ENCODE measurements at regions not wholly inside any gene's neighbourhood (a gene's known extent, or its start where the extent isn't known, plus 50 kb on each side); places are given as distances from the start of the nearest gene placed in this dataset.

GRCh38 chr9:107175816-107176435 is 107.2 kb upstream of the RAD23B start:
- H3K27me3 ChIP-seq: no peaks in the 10 kb centered on the region
- intact Hi-C loops (cut with DNase I): loop anchor here (10.0 kb wide), 1 partner anchor 151 kb away; no protein-coding TSS in a partner anchor
- no peak overlapping the region for H3K4me3 ChIP-seq
- peaks cover 7 to 29% (median 17%) of the 10 kb centered on the region in 4 donors for H3K4me1 ChIP-seq
- 82% methylated on average over 6 of the region's 7 CpGs for WGBS
- DNase-seq (ENCODE audit: extremely low spot score): peak; percentile 68
- TF ChIP-seq POLR2A (IDR thresholded peaks at IDR 0.05; ENCODE audit: low read depth): no peak
- no peak for TF ChIP-seq POLR2AphosphoS5 (IDR thresholded peaks at IDR 0.05)
- TF ChIP-seq CTCF (IDR thresholded peaks at IDR 0.05): no peak
- no peak for TF ChIP-seq EP300 (IDR thresholded peaks at IDR 0.05)
- H3K27ac ChIP-seq (replicated peaks in 1 of 4): no peak overlapping the region
- no peaks in the 10 kb centered on the region for H3K36me3 ChIP-seq
- H3K9me3 ChIP-seq: no peaks in the 10 kb centered on the region

- no peak for DNase-seq (ENCODE audit: extremely low spot score)
These were observed 106.5 kb upstream of the RAD23B start for GRCh38 chr9:107176436-107177151.

GRCh38 chr9:107177243-107177839 is 105.7 kb upstream of the RAD23B start:
- TF ChIP-seq POLR2AphosphoS5 (IDR thresholded peaks at IDR 0.05): no peak
- TF ChIP-seq POLR2A (IDR thresholded peaks at IDR 0.05; ENCODE audit: low read depth): no peak
- no peak for TF ChIP-seq EP300 (IDR thresholded peaks at IDR 0.05)
- no peak for TF ChIP-seq CTCF (IDR thresholded peaks at IDR 0.05)
- intact Hi-C loops (cut with DNase I): loop anchor here (10.0 kb wide), 1 partner anchor 153 kb away; no protein-coding TSS in a partner anchor
- H3K4me3 ChIP-seq: no peak overlapping the region
- H3K27me3 ChIP-seq: no peaks in the 10 kb centered on the region
- peaks cover 0 to 6% (median 0%) of the 10 kb centered on the region in 4 donors for H3K9me3 ChIP-seq
- 79% methylated on average over 7 of the region's 7 CpGs for WGBS
- H3K36me3 ChIP-seq: no peaks in the 10 kb centered on the region
- H3K4me1 ChIP-seq: peaks cover 7 to 29% (median 17%) of the 10 kb centered on the region in 4 donors
- peak overlapping the region in 2 of 4 donors; percentile 3 to 5 for H3K27ac ChIP-seq (replicated peaks in 1 of 4)
- peak; percentile 86 for DNase-seq (ENCODE audit: extremely low spot score)

More at GRCh38 chr9:107176436-107177151, 106.5 kb upstream of the RAD23B start:
- no peak for TF ChIP-seq POLR2AphosphoS5 (IDR thresholded peaks at IDR 0.05)
- no peak for TF ChIP-seq CTCF (IDR thresholded peaks at IDR 0.05)
- TF ChIP-seq POLR2A (IDR thresholded peaks at IDR 0.05; ENCODE audit: low read depth): no peak
- no peak for TF ChIP-seq EP300 (IDR thresholded peaks at IDR 0.05)
- 67% methylated on average over 12 of the region's 12 CpGs for WGBS
- H3K9me3 ChIP-seq: no peaks in the 10 kb centered on the region
- peak overlapping the region in 2 of 4 donors; percentile 3 to 5 for H3K27ac ChIP-seq (replicated peaks in 1 of 4)
- H3K36me3 ChIP-seq: no peaks in the 10 kb centered on the region
- no peak overlapping the region for H3K4me3 ChIP-seq
- H3K27me3 ChIP-seq: no peaks in the 10 kb centered on the region
- H3K4me1 ChIP-seq: peaks cover 7 to 29% (median 17%) of the 10 kb centered on the region in 4 donors
- intact Hi-C loops (cut with DNase I): loop anchor here (10.0 kb wide), 1 partner anchor 152 kb away; no protein-coding TSS in a partner anchor

GRCh38 chr9:107177857-107178256 is 105.2 kb upstream of the RAD23B start:
- H3K4me3 ChIP-seq: no peak overlapping the region
- H3K4me1 ChIP-seq: peaks cover 7 to 29% (median 17%) of the 10 kb centered on the region in 4 donors
- H3K27ac ChIP-seq (replicated peaks in 1 of 4): no peak overlapping the region
- WGBS: 95% methylated on average over 5 of the region's 5 CpGs
- no peaks in the 10 kb centered on the region for H3K27me3 ChIP-seq
- intact Hi-C loops (cut with DNase I): loop anchor here (10.0 kb wide), 1 partner anchor 153 kb away; no protein-coding TSS in a partner anchor
- H3K9me3 ChIP-seq: peaks cover 0 to 9% (median 0%) of the 10 kb centered on the region in 4 donors
- H3K36me3 ChIP-seq: no peaks in the 10 kb centered on the region
- TF ChIP-seq CTCF (IDR thresholded peaks at IDR 0.05) (no peak), POLR2A (IDR thresholded peaks at IDR 0.05; ENCODE audit: low read depth) (no peak), POLR2AphosphoS5 (IDR thresholded peaks at IDR 0.05) (no peak), EP300 (IDR thresholded peaks at IDR 0.05) (no peak)
- peak; percentile 50 for DNase-seq (ENCODE audit: extremely low spot score)

Data from esophagus muscularis mucosa (tissue), 4 donors.